ENCODE measurements at regions not wholly inside any gene's neighbourhood (a gene's known extent, or its start where the extent isn't known, plus 50 kb on each side); places are given as distances from the start of the nearest gene placed in this dataset.

DNA sequence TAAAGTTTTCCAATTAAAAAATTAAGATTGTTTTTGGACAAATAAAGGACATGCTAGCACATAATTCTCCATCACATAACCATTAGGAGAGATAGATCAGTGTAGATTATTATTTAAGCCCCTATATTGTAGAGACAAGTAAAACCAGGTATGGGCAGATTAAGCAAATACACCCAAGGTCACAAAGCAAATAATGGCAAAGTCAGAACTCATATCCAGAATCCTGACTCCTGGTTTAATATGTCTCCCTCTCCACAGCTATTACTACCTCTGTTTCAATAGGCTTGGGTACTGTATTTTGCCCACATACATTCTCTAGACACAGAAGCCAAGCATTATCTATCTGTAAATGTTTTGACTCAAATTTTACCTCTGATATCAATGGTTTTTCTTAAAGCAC is 282.3 kb downstream of the EPHA4 start:
- DNase-seq (ENCODE audit: low spot score), result no peak
- no peak for FAIRE-seq

DNA sequence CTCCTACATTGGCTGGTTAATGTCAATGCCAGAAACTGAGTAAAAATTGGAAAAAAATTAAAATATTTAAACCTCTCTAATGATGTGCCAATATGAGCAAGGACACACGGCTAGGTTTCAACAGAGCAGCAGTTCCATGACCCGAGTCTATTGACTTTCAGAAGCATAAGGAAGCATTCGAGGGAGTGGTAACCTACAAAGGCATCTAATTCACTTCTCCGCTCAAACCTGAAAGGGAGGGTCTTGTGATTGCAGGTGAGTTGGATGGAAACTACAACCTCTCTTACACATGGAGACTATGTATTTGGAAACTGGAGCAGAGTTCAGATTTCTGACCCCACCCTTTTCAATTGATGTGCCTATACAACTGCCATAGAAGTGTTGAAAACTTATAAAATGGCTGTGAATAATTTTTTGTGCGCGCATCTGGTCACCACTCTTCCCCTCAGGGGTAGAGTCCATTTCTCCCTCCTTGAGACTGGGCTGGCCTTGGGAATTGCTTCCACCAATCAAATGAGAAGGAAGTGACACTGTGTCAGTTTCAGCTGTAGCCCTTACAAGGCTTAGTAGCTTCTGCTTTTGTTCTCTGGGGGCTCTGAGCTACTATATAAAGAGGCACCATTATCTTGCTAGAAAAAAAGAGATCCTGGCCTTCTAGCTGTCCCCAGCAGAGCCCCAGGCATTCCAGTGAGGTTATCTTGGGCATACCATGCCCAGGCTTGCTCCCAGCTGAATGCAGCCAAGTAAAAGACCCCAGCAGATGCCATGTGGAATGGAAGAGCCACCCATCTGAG is 278.0 kb downstream of the EPHA4 start:
- FAIRE-seq, result no peak

DNA sequence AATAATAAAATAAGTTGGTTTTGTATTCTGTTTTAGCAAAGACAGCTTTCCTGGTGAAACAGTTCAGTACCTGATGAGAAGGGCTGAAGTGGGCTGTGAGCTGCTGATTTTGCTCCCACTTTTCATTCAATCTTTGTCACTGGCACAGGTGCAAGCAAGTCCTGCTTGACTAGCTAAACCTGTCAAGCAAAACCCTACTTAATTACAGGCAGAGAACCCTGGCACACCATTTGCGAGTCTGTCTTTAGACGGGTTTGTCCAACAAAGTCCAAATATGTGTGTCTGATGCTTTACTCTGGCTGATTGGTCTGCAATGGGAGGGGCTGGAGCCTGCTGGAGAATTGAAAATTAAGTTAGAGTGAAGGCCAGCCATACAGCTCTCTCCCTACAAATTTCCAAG is 267.2 kb downstream of the EPHA4 start:
- FAIRE-seq, result no peak

More for the DNA sequence above, 278.0 kb downstream of the EPHA4 start:
- DNase-seq (ENCODE audit: low spot score), result no peak

DNA sequence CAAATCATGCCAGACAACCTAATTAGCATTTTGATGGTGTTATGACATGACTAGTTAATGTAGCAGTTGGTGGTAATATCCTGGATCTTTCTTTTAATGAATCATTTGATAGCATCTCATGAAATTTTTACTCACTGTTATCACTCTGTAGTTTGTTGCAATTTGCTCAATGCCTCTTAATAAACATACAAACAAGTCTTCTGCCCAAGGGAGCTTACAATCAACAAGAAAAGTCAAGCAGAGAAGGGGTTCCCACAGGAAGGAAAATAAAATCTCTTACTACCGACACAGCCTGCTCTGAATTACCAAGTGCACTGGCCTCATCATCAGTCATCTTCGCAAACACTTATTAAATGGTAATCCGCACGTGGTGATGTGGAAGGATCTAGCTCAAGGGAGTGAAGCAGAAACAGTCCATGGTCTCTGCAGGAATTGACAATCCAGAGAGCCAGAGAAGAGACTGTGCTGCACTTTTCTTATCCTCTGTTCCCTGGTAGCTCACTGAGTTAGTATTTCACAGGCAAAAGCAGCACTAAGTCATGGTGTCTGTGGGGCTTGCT is 263.5 kb downstream of the EPHA4 start:
- DNase-seq (ENCODE audit: low spot score) (no peak), FAIRE-seq (no peak)

More for the DNA sequence above, 267.2 kb downstream of the EPHA4 start:
- no peak for DNase-seq (ENCODE audit: low spot score)

DNA sequence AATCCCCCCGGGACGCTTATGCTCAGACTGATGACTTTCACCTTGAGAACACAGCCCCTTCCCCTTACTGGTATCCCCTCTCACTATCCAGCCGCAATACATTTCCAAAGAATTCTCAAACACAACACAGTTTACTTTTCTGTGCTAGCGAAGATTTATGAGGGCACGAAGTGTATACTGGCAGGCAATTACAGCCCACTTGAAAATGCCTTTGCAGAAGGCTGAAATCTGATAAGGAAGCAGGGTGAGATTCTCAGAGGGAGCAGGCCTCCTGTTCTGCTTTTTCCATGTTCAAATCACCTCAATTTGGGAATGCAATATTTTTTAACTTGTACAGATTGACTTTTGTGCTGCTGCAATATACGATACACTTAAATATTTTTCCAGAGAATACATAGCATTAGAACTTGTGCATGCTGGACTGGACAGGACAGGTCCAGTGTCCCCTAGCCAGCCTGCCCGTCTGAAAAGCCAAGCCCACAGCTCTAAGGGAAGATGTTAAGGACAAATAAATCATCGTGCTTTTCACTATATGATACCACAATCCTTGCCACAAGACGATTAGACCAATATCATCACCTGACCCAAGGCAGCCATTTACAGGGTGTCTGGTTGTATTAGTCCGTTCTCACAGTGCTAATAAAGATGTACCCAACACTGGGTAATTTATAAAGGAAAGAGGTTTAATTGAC is 262.1 kb downstream of the EPHA4 start:
- FAIRE-seq, result no peak
- no peak for DNase-seq (ENCODE audit: low spot score)

DNA sequence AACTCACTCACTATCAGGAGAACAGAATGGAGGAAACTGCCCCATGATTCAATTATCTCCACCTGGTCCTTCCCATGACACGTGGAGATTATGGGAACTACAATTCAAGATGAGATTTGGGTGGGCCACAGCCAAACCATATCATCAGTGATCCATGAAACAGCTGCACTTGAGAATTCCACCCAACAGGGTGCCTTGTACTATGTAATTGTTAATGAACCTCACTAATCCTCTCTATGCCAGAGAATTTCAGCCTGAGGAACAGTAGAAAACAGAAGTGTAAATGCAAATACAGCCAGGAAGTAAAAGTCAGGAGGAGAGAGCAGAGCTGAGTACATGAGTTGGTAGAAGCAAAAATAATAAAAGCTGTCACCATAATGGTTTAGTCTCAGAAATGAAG is 261.4 kb downstream of the EPHA4 start:
- FAIRE-seq, result no peak
- no peak for DNase-seq (ENCODE audit: low spot score)

DNA sequence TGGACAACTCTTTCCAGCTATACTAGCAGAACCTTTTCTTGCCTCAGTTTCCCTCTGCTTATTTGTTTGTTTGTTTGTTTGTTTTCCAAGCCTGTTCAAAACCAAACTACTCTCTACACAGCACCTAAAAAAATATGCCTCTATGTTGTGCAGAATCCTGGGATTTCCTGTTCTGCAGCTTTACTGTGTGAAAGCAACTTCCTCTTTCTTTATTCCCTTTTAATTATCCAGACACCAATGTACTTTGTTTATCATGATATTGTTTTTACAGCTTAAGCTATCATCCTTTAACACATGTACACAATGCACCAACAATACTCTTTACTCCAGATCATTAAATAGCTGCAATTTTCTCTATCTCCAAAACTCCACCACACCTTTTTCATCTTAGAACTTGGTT is 259.5 kb downstream of the EPHA4 start:
- DNase-seq (ENCODE audit: low spot score), result no peak
- FAIRE-seq, result no peak

DNA sequence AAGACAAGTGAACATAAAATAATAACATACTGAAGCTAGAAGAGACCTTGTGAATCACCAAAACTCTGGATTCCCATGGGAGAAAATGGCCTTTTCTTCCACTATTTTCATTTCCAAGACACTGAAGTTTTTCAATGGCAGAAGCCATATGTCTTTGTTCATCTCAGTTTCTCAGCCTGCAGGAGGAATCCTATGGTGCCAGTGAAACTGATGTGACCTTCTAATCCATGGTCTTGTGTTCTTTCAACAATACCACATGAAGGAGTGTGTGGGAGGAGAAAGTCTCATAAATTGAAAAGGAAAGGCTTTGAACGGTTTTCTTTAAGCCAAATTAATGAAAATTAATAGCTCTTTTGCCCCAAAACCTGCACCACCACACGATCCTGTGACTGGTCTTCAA is 257.3 kb downstream of the EPHA4 start:
- no peak for DNase-seq (ENCODE audit: low spot score)
- no peak for FAIRE-seq

DNA sequence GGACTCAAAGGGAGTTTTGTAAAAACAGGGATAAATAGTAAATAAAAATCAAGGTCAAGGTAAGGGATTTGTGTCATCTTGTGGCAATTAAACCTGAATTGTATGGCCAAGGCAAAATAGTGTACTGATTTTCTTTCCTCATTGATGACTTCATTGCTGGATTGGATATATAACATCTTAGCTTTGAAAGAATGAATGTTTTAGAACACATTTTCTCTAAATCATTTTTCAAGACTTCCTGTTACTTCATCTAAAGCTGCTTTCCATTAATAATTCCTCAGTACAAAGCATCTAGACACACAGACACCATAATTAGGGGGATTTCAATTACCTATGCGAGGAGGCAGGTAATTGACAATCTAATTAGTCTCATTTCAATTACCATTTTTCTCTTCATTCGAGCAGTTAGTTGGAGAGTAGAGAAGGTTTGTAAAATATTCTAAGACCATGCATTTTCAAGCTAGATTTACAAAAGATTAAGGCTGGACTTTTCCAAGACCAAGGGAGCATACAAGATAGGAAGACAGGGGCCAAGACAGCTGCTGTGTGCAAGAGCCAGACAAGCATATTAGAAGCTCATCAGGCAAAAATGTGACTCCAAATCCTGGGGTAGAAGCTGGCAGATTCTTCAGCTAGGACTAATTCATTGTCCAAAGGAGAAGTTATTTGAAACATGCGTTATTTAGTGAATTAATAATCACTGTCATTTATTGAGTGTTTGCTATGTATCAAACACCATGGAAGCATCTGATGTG is 253.6 kb downstream of the EPHA4 start:
- FAIRE-seq, result no peak
- no peak for DNase-seq (ENCODE audit: low spot score)

DNA sequence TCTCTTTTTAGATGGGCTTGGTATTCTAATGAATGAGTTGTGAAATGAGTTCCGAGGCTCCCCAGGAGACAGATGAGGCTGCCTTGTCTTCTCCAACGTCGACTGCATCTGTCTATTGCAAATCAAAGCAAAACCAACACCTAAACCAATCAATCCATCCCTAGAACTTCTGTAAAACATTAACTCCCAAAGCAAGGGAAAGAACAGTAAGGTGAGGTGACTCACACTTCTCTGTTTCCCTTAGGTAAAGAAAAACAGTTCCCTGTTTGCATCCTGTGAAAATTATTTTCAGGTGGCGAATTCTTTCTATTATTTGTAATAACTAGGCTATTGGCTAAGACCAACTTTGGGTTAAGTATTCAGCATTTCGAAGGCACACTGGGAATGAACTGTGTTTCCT is 249.4 kb downstream of the EPHA4 start:
- DNase-seq (ENCODE audit: low spot score) (no peak), FAIRE-seq (no peak)

DNA sequence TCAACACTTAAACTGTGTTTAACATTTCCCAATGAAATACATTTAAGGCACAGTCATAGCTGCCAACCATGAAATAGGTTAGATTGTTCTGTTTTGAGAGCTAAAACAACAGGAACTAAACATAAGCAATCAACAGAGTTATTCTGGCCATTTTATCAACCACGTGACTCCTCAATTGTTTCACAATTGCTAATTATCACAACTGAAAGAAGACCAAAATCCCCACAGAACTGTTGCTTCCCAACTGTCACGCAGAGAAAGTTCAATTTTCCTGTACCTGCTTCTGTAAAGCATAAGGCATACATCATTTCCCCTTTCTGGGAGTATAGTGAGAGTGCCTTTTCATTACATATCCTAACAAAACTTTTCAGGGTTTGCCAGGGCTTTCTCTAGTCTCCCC is 248.6 kb downstream of the EPHA4 start:
- DNase-seq (ENCODE audit: low spot score), result no peak
- FAIRE-seq, result no peak

DNA sequence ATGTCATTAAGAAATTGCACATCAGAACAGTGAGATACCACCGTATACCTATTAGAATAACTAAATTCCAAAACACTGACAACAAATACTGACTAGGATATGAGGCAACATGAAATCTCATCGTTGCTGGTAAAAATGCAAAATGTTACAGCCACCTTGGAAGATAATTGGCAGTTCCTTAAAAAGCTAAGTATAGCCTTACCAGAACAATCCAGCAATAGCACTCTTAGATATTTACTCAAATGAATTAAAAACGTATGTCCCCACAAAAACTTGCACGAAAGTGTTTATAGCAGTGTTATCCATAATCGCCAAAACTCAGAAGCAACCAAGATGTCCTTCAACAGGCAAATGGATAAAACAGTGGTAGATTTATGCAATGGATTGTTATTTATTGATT is 241.7 kb downstream of the EPHA4 start:
- DNase-seq (ENCODE audit: low spot score) (no peak), FAIRE-seq (no peak)

DNA sequence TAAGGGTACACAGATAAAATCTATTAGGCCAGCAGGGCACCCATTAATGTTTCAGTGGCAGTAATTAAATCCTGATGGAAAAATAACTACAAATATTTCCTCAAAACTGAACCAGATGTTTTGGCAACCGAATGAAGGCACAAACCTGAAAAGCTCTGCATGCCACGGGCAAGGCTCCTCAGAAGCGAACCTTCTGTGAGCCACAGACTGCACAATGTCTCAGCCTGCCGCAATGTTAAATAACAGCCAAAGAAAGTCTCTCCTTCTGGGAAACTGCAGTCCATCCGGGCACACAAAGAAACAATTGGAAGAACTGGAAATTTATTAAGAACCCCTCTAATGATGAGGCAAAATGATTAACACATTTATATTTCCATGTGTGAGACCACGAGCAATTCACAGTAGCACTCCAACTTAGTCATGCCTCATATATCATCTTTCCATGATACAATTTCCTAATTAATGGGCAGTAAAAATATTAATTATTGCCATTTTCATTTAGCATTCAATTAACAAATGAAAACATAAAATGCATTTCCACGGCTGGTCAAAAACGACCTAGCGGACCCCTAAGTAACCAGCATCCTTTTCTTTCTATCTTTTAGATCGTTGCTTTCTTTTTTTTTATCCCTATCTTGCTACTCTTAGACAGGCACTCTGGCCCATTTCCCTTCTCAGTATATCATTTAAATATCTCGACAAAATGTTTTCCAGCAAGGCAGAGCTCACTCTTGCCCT is 237.5 kb downstream of the EPHA4 start:
- no peak for DNase-seq (ENCODE audit: low spot score)
- FAIRE-seq, result no peak

DNA sequence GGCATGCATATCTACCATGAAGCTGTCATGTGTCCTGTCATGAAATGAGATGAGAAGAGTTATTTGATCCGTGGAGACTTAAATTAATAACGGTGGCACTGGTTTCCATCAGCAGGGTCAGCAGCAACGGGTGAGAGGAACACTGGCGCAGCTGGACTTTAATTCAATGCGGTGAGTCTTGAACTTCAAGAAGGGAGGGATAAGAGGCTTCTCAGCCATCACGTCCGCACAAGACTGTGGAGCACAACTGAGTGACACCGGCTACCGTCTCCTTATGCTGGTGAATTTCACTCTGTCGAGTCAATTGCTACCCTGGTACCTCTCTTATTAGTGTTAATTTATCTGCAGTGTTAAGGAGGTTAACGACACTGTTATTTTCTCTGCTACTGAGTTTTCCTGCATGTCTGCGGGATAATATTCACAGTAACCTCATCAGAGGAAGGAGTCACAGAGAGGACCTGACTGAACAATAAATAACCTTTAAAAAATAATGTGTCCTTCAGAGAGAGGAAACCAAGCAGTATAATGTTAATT is 236.8 kb downstream of the EPHA4 start:
- FAIRE-seq (no peak), DNase-seq (ENCODE audit: low spot score) (no peak)

DNA sequence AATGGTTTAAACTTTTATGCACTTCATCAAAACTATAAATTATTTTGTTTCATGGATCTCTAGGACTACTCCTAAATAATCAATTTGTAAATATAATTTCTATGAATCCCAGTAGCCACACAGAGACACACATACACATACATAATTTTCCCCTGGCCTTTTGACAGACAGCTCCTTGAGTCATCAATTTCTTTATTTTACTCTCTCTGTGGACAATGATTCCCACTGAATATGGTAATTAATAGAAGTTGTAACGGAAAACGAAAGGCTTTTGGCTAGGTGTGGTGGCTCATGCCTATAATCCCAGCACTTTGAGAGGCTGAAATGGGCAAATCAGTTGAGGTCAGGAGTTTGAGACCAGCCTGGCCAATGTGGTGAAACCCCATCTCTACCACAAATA is 235.1 kb downstream of the EPHA4 start:
- DNase-seq (ENCODE audit: low spot score), result no peak
- no peak for FAIRE-seq

DNA sequence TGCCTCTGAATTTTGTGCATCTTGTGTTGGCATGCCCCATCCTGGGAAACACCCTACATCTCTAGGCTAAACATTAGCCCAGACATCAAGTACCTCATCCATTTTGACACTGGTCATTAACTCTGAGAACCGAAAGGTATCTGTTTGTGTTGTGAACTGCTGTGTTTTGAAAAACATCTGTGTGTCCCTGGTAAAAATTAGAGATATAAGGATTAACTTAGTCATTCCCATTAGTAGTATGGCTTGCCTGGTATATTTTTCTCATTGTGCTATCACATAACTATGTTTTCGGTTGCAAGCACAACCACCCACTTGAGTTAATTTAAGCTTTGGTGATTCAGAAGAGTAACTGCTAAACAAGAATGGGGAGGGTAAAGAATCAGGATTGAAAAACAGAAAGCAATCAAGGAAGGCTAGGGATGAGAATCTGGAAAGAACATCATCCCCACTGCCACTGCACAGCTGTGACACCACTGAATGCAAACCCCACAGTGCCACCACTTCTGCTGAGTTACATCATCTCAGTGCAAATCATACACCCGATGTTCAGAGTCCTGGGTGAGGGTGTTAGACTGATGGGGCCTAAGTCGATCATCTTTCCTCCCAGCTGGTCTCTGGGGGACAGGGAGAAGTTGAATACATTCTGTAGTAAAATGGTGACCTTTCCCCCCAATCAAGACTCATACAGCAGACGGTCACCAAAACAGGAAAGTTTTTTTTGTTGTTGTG is 234.0 kb downstream of the EPHA4 start:
- FAIRE-seq (no peak), DNase-seq (ENCODE audit: low spot score) (no peak)

DNA sequence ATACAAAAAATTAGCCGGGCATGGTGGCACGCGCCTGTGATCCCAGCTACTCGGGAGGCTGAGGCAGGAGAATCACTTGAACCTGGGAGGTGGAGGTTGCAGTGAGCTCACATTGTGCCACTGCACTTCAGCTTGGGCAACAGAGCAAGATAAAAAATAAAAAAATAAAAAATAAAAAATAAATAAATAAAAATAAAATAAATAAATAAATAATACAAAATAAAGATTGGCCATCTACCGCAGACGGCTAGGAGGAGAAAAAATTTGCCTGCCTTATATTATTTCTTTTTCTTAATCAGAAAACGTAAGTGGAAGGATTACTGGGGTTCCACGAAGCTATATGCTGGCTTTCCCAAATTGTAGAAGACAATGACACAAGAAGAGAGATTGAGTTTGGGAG is 229.7 kb downstream of the EPHA4 start:
- no peak for DNase-seq (ENCODE audit: low spot score)
- no peak for FAIRE-seq

DNA sequence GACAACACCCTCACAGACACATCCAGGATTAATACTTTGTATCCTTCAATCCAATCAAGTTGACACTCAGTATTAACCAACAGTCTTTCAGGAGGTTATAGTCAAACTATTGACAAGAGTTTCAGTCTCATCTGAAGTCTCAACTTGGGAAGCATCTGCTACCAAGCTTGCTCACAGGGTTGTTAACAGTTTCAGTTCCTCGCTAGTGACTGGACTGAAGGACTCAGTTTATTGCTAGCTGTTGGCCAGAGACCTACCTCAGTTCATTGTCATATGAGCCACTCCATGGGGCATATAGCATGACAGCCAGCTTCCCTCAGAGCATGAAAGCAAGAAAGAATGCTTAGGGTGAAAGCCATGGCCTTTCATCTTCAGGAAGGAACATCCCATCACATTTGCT is 228.6 kb downstream of the EPHA4 start:
- DNase-seq (ENCODE audit: low spot score), result no peak
- FAIRE-seq, result no peak

DNA sequence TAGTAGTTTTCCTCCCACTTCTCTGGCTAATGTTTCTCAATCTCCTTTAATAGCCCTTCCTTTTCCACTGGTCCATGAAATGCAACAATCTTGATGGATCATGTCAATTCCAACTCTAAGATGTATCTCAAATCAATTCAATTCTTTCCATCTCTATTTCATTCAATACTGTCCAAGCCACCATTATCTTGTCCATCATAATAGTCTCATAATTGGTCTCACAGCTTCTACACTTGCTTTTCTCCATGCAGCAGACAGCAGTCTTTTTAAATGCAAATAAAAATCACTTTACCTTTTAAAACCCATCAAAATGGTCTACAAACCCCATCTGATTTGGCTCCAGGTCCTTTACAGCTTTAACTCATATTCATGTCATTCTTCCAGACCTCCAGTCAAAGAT is 226.6 kb downstream of the EPHA4 start:
- FAIRE-seq (no peak), DNase-seq (ENCODE audit: low spot score) (no peak)

DNA sequence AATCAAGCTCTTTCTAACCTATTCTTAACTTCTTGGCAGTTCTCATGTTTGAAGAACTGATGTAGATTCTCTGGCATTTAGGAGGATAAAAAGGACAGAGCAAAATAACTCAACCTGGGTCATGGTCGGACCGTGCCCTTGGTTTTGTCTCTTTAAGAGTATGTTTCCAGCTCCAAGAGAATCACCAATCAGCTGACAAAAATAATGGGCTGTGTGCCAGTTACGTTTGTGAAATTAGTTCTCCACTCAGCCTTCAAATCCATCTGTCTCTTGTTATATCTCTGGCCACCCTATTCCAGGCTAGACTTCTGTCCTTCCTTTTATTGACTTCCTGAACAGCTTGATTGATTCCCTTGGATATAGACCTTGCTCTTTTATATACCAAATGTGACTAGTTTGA is 225.7 kb downstream of the EPHA4 start:
- no peak for FAIRE-seq
- no peak for DNase-seq (ENCODE audit: low spot score)
